Progenitor cell of endocrine pancreas (in vitro differentiated cells): ENCODE measurements at regions not wholly inside any gene's neighbourhood (a gene's known extent, or its start where the extent isn't known, plus 50 kb on each side); places are given as distances from the start of the nearest gene placed in this dataset.

ENCODE experiments used
- DNase-seq: peaks from one replicate; pipeline ENCODE4 v3.0.0; 2021; ENCODE audit warnings: low spot score; ENCODE audit not compliant: unreplicated experiment
- H3K27ac Mint-ChIP-seq: 2 replicates; pipeline ENCODE4 v1.8.0; 2021; ENCODE audit warnings: mild to moderate bottlenecking, moderate library complexity, mixed read lengths
- H3K27me3 Mint-ChIP-seq: 2 replicates; pipeline ENCODE4 v1.8.0; 2021; ENCODE audit warnings: mixed read lengths
- H3K36me3 Mint-ChIP-seq: 2 replicates; pipeline ENCODE4 v1.8.0; 2022; ENCODE audit warnings: mixed read lengths; ENCODE audit not compliant: insufficient read depth
- H3K4me1 Mint-ChIP-seq: 2 replicates; pipeline ENCODE4 v1.8.0; 2021; ENCODE audit warnings: low read depth, mixed read lengths
- H3K4me3 Mint-ChIP-seq: 2 replicates; pipeline ENCODE4 v1.8.0; 2021; ENCODE audit warnings: low read depth, mild to moderate bottlenecking, moderate library complexity, mixed read lengths
- H3K9me3 Mint-ChIP-seq: 2 replicates; pipeline ENCODE4 v1.8.0; 2021; ENCODE audit warnings: low read depth, mixed read lengths
- CTCF ChIP-seq: fragments of 200-600 bp; sonication (generic); IDR thresholded peaks from one replicate; pipeline ENCODE4 v1.5.0; 2021; ENCODE audit warnings: antibody characterized with exemption, mild to moderate bottlenecking; ENCODE audit not compliant: unreplicated experiment

- H3K27ac Mint-ChIP-seq = no peak overlapping the region
Observed at GRCh38 chr7:132044247-132044646, 487.8 kb upstream of the PODXL start.

GRCh38 chr7:132041108-132041507 is 484.7 kb upstream of the PODXL start:
- no peak for DNase-seq
- H3K27me3 Mint-ChIP-seq = peaks cover 2% of the 10 kb centered on the region
- no peak overlapping the region for H3K4me3 Mint-ChIP-seq
- no peaks in the 10 kb centered on the region for H3K36me3 Mint-ChIP-seq
- H3K9me3 Mint-ChIP-seq = no peaks in the 10 kb centered on the region
- H3K4me1 Mint-ChIP-seq = no peaks in the 10 kb centered on the region
- no peak overlapping the region for H3K27ac Mint-ChIP-seq
- TF ChIP-seq CTCF = no peak

More at GRCh38 chr7:132044247-132044646, 487.8 kb upstream of the PODXL start:
- H3K4me3 Mint-ChIP-seq = no peak overlapping the region
- H3K27me3 Mint-ChIP-seq = peaks cover 3% of the 10 kb centered on the region
- no peaks in the 10 kb centered on the region for H3K36me3 Mint-ChIP-seq
- H3K4me1 Mint-ChIP-seq = no peaks in the 10 kb centered on the region
- TF ChIP-seq CTCF = no peak
- DNase-seq = no peak
- H3K9me3 Mint-ChIP-seq = no peaks in the 10 kb centered on the region

- Mint-ChIP-seq H3K27ac (no peak overlapping the region), H3K4me3 (no peak overlapping the region), H3K36me3 (no peaks in the 10 kb centered on the region), H3K4me1 (peaks cover 2% of the 10 kb centered on the region), H3K27me3 (peaks cover 11% of the 10 kb centered on the region), H3K9me3 (no peaks in the 10 kb centered on the region)
- no peak for DNase-seq
- TF ChIP-seq CTCF = no peak
Observed at GRCh38 chr7:132035517-132036362, 479.3 kb upstream of the PODXL start.

GRCh38 chr7:132034748-132035416 is 478.5 kb upstream of the PODXL start:
- no peak for TF ChIP-seq CTCF
- H3K27ac Mint-ChIP-seq = no peak overlapping the region
- no peaks in the 10 kb centered on the region for H3K9me3 Mint-ChIP-seq
- peaks cover 2% of the 10 kb centered on the region for H3K4me1 Mint-ChIP-seq
- no peak for DNase-seq
- H3K4me3 Mint-ChIP-seq = no peak overlapping the region
- H3K27me3 Mint-ChIP-seq = peaks cover 11% of the 10 kb centered on the region
- H3K36me3 Mint-ChIP-seq = no peaks in the 10 kb centered on the region

GRCh38 chr7:132030883-132031282 is 474.5 kb upstream of the PODXL start:
- no peak overlapping the region for H3K4me3 Mint-ChIP-seq
- peaks cover 7% of the 10 kb centered on the region for H3K27me3 Mint-ChIP-seq
- no peak overlapping the region for H3K27ac Mint-ChIP-seq
- H3K9me3 Mint-ChIP-seq = no peaks in the 10 kb centered on the region
- H3K36me3 Mint-ChIP-seq = no peaks in the 10 kb centered on the region
- peaks cover 2% of the 10 kb centered on the region for H3K4me1 Mint-ChIP-seq
- no peak for DNase-seq
- no peak for TF ChIP-seq CTCF
